Left colon (tissue), 2 donors: ENCODE measurements at regions not wholly inside any gene's neighbourhood (a gene's known extent, or its start where the extent isn't known, plus 50 kb on each side); places are given as distances from the start of the nearest gene placed in this dataset.
"Not testable (repeated sequence)": the region's sequence is repeated elsewhere in the genome, so short reads cannot be mapped to it uniquely, and the experiment has no call there.

ENCODE experiments used
- ATAC-seq: fragments of 200-7000 bp; cut with Tn5 transposase; one replicate; pipeline ENCODE4 v1.9.1; 2020; ENCODE audit warnings: mild to moderate bottlenecking, moderate library complexity
- DNase-seq, 2 donors: peaks; one replicate each; pipeline ENCODE4 v3.0.0-alpha.2; 2020
- intact Hi-C, 2 donors: fragments of 100-400 bp; cut with DNase I in 1 of 2; cut with micrococcal nuclease in 1 of 2; formaldehyde crosslinking; loops; one replicate each; pipeline versions ENCODE4 v1.11.2 to v1.14.0; 2022; cut with DNase I, micrococcal nuclease
- donor health status: DM: no; HTN: no; CAD: no.
- donor health status: DM: yes; HTN: yes; CAD: no.

DNA sequence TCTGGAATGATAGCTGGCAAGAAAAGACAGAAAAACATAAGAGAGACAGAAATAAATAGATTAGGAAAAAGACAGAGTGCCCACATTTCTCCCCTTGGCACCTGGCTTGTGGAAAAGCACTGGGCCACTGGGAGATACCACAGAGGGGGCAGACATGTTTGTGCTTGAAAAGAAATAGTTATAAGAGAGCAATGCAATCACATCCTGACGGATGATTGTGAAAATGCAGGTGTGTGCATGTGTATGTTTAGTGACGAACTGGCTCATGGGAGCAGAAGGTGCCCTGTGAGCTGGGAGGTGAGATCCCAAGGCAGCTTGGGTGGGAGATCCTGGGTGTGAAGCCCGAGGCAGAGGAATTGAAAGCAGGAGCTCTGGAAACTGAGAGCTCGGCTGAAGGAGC lies 617.9 kb downstream of the BCOR start:
- intact Hi-C loops = no loop called here
- ATAC-seq = no peak
- no peak for DNase-seq

DNA sequence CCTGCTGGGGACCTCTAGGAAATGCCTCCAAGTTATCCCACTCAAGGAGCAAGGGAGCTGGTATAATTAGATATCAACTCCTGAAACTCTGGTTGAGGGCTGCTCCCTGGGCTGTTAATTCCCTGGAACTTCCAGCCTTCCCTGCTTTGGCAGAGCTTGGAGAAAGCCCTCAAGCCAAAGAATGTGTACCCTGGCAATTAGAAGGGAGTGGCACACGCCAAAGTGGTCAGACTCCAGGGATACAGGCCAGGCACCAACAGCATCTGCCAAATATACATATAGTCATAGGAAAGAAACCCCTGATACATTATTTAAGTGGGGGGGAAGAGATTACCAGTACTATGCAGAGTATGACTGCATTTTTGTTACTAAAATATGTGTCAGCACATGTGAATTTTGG lies 616.8 kb downstream of the BCOR start:
- intact Hi-C loops = no loop called here
- DNase-seq = no peak
- ATAC-seq = no peak

DNA sequence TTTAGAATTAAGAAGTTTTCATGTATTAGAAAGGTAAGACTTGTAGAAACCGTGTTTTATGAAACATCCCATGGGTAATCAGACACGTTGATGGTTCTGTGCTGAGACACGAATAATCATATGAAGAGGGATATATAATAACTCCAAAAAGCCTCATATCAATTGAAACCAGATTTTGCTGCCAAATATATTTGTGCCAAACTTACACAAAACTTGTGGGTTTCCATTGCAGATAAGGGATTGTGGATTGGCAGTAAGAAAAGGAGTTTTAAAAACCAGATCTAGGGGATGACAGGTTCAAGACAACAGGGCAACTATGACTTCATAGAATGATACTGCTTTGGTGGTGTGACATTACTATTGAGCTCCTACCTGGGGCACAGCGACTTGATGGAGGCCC lies 616.1 kb downstream of the BCOR start:
- DNase-seq (no peak), ATAC-seq (no peak)
- intact Hi-C loops = no loop called here

DNA sequence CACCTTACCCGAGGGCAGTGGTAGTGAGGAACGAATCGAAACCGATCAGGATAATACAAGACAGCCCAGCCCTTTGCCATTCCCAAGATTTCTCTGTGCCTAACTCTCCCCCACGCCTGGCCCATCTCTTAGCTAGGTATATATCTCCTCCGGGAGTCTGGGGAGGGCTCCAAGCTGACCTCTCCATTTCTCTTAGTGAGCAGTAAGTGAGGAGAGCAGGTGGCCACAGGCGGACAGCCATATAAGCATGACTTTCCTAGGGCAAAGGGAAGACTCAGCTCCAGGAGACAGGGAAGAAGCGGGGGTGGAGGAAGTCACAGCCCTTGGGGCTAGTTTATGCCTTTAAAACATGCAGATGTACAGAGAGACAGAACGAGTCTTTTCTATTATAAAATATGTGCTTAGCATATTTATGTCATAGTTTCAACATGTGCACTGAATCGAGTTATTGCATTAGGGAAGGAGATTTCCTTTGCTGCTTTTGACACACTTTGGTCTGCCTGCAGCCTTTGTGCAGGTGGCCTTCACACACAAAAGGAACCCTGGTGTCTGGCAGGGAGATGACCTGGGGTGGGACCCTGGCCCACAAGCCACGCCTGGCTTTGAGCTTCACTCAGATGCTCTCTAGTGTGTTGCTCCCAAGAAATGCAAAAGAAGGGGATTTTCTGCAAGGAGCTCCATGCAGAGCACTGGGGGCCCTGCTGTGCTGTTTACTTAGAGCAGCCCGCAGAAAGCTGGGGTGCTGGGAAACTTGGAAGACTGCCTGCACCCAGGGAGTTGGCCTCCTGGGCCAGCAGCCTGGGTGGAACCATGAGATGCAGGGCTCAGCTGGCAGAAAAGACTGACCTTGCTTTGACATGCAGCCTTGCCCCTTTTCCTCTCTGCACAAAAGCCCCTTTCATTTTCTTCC lies 613.3 kb downstream of the BCOR start:
- DNase-seq (no peak), ATAC-seq (no peak)
- intact Hi-C loops = no loop called here

DNA sequence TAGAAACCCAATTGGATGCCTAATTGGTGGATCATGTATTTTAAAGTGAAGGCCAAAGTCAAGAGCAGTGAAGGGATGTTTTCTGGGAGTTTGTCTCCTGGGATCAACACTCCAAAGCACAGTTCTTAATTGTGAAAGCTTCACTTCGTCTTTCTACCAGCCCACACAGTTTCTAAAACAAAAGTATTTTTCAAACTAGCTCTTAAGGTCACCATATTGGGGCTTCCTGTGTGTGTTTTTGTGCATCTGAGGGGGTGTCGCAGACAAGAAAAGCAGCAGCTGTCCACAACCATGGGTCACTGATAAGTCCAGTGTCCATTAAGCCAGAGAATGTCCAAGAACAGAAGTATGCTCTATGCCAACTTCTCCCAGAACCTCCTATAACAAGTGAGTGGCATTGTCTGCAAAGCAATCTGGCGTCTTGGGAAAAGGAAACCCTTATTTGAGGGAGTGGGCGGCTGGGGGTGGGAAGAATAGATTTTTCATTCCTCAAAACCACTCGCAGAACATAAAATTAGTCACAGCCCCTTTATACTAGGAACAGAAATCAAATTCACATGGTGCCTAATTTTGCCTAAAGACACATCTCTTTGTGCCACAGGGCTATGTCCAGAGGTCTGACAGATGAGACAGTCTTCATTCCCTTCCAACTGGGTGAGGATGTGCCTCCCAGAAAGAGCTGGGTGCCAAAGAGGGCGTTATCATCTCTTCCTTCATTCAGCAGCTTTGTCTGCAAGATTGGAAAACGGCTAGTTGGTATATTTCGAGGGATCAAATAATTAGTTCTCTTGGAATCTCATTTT lies 610.4 kb downstream of the BCOR start:
- intact Hi-C loops = no loop called here
- no peak for ATAC-seq
- no peak for DNase-seq

DNA sequence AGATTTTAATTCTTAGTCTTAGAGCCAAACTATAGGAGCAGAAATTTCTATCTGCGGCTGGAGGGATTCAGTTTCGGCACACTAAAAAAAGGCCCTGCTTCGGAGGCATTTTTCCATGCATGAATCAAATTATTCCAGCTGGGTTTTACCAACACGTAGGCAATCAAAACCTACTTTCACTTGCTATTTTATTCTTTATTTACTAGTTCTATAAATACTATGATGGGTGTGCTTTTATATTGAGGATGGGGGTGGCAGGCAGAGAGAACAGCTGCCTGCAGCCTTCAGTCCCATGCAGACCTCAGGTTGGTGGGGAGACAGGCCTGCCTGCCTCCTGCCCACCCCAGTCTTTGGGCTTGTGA lies 609.8 kb downstream of the BCOR start:
- ATAC-seq = no peak
- intact Hi-C loops = no loop called here
- no peak for DNase-seq

DNA sequence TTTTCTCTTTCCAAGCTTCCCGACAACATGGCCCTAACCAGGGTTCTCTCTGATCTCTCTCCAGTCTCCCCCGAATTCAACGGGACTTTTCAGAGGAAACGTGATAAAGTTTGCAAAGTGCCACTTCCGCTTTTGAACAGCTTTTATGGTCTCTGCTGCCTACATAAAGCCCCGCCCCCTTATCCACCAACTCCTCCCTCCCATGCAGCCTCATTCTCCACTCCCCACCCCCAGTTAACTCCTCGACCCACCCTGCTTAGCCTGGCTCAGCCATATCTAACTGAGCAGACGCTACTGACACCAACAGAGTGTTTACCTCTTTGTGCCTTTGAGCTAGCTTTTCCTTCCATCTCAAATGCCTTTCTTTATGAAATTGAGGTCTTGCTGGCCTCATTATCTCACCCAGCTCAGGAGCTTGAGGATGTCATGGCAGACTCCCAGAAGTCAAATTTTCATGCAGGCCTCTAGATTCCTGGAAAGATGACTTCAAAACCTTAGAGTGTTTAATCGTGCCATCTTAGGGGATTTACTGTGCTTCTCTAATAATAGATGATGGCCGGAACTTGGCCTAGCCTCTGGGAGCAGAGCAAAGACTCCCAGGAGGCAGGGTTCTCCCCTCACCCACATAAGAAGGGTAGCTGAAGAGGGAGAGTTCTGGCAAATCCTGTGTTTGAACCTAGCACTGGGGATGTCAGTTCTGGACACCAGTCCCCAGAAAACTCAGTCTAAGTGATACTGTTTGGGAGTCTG lies 606.0 kb downstream of the BCOR start:
- ATAC-seq (peak; percentile 92), DNase-seq (peak; percentile 37 to 51)
- intact Hi-C loops = no loop called here

DNA sequence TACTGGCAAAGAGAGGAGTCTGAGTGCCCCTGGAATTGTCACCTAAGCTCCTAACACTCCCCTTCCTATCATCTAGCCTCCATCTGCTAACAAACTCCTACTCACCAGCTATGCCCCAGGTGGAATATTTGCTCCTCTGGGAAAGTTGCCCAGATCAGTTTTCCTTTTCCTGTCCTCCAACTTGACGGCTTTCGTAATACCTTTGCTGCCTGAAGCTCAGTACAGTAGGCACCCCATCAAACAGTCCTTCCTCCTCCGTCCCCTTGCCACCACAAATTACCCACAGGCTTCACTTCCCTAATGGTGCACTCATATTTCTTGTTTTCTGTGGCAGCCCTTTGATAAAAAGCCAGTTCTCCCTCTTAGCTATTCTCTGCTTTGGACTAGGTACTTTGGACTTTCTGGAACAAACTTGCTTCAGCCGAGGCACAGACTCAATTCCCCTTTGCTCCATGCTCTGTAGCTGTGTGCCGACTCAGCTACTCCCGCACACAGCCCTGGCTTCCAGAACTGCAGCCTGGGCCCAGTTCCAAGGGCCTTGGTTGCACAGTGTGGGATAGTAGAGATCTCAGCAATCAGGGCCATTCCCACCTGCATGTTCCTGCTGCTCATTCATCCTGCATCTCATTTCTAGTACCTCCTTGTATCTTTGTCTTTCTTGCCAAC lies 605.1 kb downstream of the BCOR start:
- DNase-seq (no peak), ATAC-seq (peak; percentile 72)
- intact Hi-C loops = no loop called here

DNA sequence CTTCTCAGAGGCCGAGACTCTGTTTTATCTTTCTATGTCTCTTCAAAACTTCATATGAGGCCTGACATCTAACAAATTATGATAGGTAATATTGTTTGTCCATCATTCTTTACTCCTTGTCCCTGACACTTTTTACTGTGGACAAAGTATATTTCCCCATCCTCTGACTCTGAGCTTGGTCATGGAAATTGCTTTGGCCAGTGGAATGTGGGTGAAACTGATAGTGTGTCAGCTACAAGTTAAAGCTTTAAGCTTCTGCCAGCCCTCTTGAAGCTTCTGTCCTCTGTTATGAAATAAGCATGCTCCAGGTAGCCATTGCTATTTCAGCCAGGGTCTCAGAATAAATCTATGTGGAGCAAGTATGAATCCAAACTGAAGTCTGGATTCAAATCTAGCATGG lies 604.6 kb downstream of the BCOR start:
- intact Hi-C loops = no loop called here

DNA sequence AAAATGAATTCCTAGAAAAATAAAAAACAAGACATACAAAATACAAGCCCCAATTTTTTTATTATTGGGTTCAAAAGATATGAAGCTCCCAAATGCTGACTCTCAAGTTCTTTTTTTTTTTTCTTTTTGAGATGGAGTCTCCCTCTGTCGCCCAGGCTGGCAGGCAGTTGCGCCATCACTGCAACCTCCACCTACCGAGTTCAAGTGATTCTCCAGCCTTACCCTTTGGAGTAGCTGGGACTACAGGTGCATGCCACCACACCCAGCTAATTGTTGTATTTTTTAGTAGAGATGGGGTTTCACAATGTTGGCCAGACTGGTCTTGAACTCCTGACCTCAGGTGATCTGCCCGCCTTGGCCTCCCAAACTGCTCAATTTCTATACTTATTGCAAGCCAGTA lies 600.6 kb downstream of the BCOR start:
- intact Hi-C loops, ATAC-seq, DNase-seq: not testable (repeated sequence)

More for the DNA sequence above, 604.6 kb downstream of the BCOR start:
- DNase-seq (no peak), ATAC-seq (no peak)

DNA sequence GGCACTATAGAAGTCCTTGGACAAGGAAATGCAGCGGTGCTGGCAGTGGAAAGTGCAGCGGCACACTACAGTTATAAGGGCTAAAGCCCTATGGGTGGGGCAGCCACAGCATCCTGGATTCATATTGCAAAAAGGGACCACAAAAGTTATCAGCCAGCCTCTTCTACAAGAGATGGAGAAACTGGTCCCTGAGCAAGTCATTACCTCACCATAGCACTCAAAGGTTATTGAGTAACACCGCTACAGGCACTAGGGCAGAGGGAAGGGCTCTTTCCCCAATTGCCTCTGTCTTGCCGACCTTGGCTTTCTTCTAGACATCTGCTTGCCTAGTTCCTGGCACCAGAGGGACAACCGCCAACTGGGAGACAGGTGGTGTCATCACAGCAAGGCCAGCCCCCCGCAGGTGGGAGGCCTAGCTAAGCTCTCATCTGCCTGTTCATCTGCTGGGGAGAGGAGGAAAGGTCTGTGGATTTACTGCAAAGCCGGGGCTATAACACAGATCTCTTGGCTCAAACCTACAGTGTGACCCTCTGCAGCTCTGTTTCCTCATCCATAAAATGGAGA lies 600.0 kb downstream of the BCOR start:
- ATAC-seq = no peak
- intact Hi-C loops = no loop called here
- no peak for DNase-seq

DNA sequence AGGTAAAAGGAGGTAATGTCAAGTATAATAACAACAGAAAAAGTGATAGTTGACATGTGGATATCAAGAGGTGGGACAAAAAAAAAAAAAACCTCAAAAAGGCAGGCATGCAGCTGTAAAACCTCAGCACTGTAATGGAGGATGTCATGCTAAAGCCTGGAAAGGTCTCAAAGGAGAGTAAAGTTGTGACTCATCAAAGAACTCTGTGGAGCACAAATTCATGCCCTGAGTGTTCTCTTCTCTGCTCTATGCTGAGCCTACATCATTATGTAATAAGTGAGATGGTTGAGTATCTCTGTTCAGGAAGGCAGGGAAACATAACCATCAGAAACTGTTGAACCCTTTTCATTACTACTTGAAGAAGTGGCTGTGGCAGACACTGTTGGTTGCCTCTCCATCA lies 597.8 kb downstream of the BCOR start:
- no peak for ATAC-seq
- intact Hi-C loops = no loop called here
- no peak for DNase-seq

DNA sequence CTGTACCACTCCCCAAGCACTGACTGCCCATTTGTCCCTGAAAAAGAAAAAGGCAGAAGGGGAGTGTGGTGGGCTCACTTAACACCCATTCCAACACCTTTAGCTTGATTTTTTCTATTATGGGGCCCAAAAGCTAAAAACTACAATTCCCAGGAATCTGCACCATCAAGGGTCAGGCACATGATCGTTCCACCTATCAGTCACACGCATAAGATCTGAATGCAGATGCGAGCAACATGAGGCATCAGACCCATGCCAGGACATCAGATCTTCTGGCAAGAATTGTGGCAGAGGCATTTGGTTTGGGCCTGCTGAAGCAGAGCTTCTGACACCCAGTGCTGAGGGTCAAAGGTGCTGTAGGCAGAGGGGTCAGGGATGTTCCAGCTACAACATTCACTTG lies 595.9 kb downstream of the BCOR start:
- no peak for DNase-seq
- intact Hi-C loops = no loop called here
- ATAC-seq = no peak

DNA sequence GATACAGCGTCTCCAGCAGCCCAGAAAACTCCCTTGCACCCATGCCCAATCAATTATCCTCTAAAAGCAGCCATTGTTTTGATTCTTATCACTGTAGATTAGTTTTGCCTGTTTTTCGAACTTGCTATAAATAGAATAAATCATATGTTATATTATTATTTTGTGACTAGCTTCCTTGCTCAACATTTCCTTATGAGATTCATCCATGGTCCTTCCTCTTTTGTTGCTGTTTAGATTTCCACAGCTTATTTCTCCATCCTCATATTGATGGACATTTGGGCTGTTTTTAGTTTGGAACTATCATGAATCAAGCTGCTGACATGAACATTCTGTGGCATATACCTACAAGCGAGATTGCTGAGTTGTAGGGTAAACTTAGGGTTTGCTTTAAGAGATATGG lies 595.3 kb downstream of the BCOR start:
- ATAC-seq = no peak
- DNase-seq = no peak
- intact Hi-C loops = no loop called here

DNA sequence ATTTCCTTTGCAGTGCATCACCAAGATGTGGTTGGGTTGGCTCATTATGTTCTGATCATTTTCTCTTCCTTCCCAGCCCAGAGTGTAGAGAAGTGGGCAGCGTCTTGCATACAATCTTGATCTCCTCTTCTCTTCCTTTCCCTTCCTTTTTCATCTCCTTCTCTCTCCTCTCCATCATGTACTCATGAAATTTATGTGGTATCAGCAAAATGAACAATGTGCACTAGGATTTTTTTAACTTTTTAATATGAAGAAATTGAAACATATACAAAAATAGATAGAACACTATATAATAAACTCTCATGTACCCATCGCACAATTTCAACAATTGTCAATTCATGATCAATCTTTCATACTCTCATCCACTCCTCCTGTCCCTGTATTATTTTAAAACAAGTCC lies 593.5 kb downstream of the BCOR start:
- intact Hi-C loops = no loop called here

DNA sequence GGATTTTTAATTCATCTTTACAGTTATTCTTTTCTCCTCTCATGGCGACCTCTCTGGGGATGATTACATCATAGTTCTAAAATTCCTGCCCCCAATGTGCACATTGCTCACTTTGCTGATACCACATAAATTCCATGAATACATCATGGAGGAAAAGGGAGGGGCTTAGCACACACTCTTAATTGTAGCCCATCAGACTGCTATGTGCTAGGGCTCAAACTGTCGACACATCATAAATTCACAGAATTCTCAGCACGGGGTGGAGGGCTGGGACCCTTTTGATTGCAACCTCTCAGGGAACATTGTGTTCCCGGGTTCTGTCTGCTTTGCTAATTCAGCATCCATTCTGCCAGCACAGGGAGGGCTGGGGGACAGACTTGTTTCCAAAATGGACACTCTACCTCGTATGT lies 592.9 kb downstream of the BCOR start:
- intact Hi-C loops = no loop called here
- DNase-seq (no peak), ATAC-seq (no peak)

More for the DNA sequence above, 593.5 kb downstream of the BCOR start:
- no peak for DNase-seq
- no peak for ATAC-seq

DNA sequence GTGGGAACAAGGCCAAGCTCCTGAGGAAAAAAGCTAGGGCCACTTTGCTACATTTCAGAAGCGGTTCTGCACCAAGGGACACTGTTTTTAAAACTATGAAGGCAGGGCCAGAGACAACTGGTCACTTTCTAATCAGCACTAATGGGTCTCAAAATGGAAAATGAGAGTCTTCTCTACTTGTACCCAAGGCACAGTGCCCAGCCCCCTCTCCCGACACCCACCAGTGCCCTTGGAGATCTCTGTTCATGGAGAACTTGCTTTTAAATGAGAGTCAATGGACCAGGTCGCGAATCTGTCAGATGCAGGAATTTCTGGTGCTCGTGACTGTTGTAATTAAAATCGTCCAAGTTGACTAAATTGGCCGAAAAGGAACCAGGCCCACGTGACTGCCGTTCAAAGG lies 591.6 kb downstream of the BCOR start:
- no peak for DNase-seq
- ATAC-seq = no peak
- intact Hi-C loops = no loop called here

DNA sequence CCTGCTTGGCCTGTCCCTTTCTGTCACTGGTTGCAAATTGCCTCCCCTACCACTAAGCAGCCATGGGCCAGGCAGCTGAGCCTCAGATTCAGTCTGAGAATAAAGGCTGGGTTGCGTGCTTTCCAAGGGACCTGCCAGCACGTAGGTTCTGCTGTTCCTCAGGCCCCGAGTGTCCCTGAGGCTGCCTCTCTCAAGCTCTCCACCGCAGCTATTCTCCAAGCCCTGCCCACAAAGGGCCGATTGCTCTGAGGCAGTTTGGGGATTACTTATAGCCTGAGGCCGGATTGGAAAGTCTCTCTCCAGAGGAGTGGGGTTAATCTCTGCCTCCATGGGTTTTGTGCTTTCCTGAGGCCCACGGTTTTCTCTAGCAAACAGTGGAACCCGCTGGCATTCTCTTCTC lies 590.7 kb downstream of the BCOR start:
- intact Hi-C loops = no loop called here
- ATAC-seq (no peak), DNase-seq (no peak)
